VCaP (cell line): ENCODE measurements at regions not wholly inside any gene's neighbourhood (a gene's known extent, or its start where the extent isn't known, plus 50 kb on each side); places are given as distances from the start of the nearest gene placed in this dataset.

Experiments
- H3K27ac ChIP-seq: fragments of 450-650 bp; 2 replicates; pipeline ENCODE4 v1.5.1; 2017
- TF ChIP-seq, protein P1 (sequence below): fragments of 450-650 bp; conservative IDR thresholded peaks from 2 replicates; pipeline ENCODE4 v1.5.1; 2017; ENCODE audit warnings: mild to moderate bottlenecking, moderate library complexity

DNA sequence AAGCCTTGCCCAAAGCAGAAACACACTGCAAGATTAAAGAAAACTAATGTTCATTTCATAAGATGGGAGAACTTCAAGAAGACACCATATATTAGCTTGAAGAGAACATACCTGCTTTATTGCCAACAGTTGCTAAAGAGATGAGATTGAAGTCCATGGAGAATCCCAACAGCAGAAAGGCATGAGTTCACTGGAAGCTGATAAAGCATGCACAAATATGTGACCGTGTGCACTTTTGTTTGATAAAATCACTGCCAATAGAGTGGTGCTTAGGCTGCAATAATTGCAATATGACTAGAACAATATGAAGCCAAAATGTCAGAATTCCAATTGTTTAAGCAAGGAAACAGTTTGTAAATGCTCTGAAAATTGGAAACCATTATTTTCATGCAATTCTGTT, 125.9 kb upstream of the PPARGC1A start:
- TF ChIP-seq, protein P1, sequence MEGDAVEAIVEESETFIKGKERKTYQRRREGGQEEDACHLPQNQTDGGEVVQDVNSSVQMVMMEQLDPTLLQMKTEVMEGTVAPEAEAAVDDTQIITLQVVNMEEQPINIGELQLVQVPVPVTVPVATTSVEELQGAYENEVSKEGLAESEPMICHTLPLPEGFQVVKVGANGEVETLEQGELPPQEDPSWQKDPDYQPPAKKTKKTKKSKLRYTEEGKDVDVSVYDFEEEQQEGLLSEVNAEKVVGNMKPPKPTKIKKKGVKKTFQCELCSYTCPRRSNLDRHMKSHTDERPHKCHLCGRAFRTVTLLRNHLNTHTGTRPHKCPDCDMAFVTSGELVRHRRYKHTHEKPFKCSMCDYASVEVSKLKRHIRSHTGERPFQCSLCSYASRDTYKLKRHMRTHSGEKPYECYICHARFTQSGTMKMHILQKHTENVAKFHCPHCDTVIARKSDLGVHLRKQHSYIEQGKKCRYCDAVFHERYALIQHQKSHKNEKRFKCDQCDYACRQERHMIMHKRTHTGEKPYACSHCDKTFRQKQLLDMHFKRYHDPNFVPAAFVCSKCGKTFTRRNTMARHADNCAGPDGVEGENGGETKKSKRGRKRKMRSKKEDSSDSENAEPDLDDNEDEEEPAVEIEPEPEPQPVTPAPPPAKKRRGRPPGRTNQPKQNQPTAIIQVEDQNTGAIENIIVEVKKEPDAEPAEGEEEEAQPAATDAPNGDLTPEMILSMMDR: no peak
- no peak overlapping the region for H3K27ac ChIP-seq

DNA sequence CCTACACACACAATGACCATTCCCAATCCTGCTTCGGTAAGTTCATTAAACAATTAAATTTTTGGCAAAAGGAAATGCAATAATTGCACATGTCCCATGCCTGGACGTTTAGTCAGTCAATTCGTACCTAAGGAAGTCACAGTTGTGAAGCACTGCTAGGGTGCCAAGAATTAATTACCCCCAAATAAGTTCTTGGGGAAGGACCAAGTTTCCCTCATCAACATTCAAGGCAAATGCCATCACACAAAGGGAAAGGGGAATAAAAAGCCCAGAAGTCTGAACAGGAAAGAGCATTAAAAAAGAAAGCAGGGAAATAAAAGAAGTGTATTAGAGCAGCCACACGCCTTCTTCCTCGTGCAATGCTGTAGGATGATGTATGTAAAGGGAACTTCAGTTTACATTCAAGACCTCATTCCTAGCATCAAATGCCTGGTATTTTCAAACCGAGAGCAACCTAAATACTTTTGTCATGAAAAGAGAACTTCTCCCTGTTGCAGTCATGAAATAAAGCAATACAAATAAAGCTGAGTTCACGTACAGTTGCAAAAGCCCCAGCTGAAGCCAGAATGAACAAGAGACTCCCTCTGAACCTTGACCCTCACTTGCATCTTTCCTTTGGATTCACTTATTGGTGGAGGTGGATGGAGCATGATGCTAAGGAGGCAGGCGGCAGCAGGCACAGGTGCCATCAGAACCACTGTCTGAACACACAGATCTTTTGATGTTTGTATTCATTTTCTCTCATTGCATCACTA, 124.0 kb upstream of the PPARGC1A start:
- no peak overlapping the region for H3K27ac ChIP-seq
- TF ChIP-seq, protein P1: no peak

DNA sequence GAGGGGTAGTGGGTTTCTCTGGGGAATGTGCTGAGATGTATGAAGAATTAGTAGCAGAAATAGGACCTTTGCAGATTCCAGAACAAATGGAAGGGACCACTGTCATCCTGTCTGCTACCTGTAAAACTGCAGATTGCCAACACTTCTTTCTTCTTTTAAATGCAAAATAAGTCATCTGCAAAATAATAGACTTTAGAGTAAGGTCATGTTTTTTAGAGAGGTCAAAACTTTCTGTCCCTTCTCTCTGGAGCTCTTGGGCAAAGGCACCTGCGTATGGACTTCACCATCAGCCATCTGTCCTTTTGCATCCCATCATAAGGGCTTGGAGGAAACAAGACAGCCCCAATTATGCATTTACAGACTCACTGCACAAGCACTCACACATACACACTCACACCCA, 121.1 kb upstream of the PPARGC1A start:
- H3K27ac ChIP-seq: peak overlapping the region; percentile 35
- TF ChIP-seq, protein P1: no peak

DNA sequence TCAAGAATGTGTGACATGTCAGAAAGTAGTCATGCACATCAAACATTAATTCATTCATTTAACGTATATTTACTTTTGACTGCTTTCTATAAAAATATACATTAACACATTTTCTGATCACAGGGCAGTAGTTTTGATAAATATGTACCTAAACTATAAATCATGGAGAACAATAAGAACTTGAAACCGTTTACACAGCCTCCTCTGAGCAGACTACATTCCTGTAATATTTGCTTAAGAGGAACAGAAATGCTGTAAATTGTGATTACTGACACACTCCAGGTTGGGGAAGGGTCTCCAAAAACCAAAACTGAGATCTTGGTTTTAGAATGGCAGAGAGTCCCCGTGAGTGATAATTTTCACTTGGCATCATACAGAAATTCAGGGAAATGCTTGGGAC, 120.7 kb upstream of the PPARGC1A start:
- peak overlapping the region; percentile 35 for H3K27ac ChIP-seq
- TF ChIP-seq, protein P1: no peak

DNA sequence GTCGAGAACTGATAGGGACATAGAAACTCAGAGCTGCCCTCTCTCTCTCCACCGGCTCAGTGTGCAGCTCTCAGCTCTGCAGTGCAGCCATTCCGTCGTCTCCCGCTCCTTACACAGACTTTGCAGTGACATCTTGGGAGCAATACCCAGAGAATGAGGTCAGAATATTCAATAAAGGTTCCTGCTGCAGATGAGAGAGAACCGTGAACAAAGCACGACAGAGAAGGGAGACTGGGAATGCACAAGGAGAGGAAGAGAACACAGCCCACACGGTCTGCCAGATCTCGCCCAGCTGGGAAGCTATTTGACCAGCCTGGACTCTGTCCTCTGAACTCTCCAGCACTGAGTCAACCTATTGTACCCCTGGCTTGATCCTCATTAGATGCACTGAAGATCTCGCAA, 118.0 kb upstream of the PPARGC1A start:
- TF ChIP-seq, protein P1: no peak
- no peak overlapping the region for H3K27ac ChIP-seq

DNA sequence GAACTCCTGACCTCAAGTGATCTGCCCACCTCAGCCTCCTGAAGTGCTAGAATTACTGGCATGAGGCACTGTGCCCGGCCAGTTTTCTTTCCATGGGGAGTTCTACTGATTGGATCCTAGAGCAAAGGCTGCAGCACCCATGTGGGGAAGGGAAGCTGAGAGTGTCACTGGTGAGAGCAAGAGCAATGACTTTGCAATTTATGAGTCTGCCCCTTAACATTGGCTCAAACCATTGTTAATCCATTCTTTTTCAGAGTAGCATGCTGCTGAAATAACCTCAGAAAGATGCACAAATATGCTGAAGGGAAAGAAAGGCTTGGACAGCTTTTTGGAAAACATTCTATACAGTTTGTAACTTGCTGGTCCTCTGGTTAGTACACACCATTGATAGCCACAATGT, 116.4 kb upstream of the PPARGC1A start:
- TF ChIP-seq, protein P1: no peak
- H3K27ac ChIP-seq: no peak overlapping the region

DNA sequence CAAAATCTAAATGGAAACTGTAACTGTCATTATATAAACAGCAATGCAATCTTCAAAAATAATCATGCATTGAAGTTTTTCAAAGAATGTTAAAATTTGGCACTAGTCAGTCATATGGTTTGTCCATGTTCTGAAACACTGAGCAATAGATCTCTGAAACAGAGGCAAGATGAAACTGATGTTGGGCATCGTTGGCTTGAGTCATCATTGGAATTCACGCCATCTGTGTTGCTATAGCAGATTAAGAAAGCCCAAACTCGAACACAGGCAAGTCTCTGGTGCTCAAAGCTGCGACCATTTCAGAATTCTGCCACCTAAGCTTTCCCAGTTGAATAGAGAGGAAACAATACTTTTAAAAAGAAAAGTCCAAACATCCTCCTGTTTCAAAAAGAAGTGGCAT, 114.1 kb upstream of the PPARGC1A start:
- TF ChIP-seq, protein P1: no peak
- no peak overlapping the region for H3K27ac ChIP-seq
